Breast epithelium (tissue), 4 donors: ENCODE measurements at regions not wholly inside any gene's neighbourhood (a gene's known extent, or its start where the extent isn't known, plus 50 kb on each side); places are given as distances from the start of the nearest gene placed in this dataset.

Experiments
- DNase-seq, 2 donors: peaks; one replicate each; pipeline ENCODE4 v3.0.0-alpha.2; 2019; ENCODE audit warnings: low spot score in 2 of 2
- H3K27ac ChIP-seq, 2 donors: fragments of 200-600 bp; sonication (generic) in 1 of 2; one replicate each; pipeline ENCODE4 v1.5.1; 2016 to 2019; ENCODE audit warnings: mild to moderate bottlenecking in 1 of 2
- H3K27me3 ChIP-seq, 2 donors: fragments of 200-600 bp; sonication (generic) in 1 of 2; one replicate each; pipeline versions ENCODE4 v1.5.1 to v1.6.0; 2017 to 2019; ENCODE audit warnings: control low read depth in 1 of 2, mild to moderate bottlenecking in 1 of 2
- H3K36me3 ChIP-seq: fragments of 200-600 bp; one replicate; pipeline ENCODE4 v1.5.1; 2019
- H3K4me1 ChIP-seq, 2 donors: fragments of 200-600 bp; sonication (generic); one replicate each; pipeline ENCODE4 v1.5.1; 2016 to 2019; ENCODE audit warnings: control low read depth in 1 of 2
- H3K4me3 ChIP-seq, 3 donors: fragments of 200-600 bp; sonication (generic); 1 replicate in 2 of 3; 2 replicates in 1 of 3; pipeline ENCODE4 v1.5.1; 2016 to 2019; ENCODE audit warnings: mild to moderate bottlenecking in 3 of 3, moderate library complexity in 2 of 3
- H3K9me3 ChIP-seq, 2 donors: fragments of 200-600 bp; sonication (generic) in 1 of 2; one replicate each; pipeline ENCODE4 v1.5.1; 2016 to 2019; ENCODE audit warnings: control low read depth in 1 of 2
- POLR2A ChIP-seq: fragments of 450-650 bp; IDR thresholded peaks from one replicate; pipeline ENCODE4 v1.6.1; 2016; ENCODE audit warnings: antibody characterized with exemption, mild to moderate bottlenecking, moderate library complexity
- POLR2AphosphoS5 ChIP-seq, 3 donors: sonication (generic); formaldehyde crosslinking; IDR thresholded peaks; one replicate each; pipeline ENCODE4 v1.6.1; 2017; ENCODE audit warnings: antibody characterized with exemption in 3 of 3
- intact Hi-C: fragments of 100-400 bp; cut with DNase I; formaldehyde crosslinking; loops from one replicate; pipeline ENCODE4 v1.15.1; 2023; ENCODE audit warnings: low total_unique reads
- TF ChIP-seq, protein P1 (sequence below), 3 donors: fragments of 450-650 bp; IDR thresholded peaks; one replicate each; pipeline ENCODE4 v1.5.1; 2016 to 2017; ENCODE audit warnings: antibody characterized with exemption in 3 of 3, mild to moderate bottlenecking in 3 of 3, moderate library complexity in 3 of 3

GRCh38 chr4:100314057-100314456, 123.8 kb upstream of the DDIT4L start:
- no peaks in the 10 kb centered on the region for H3K4me1 ChIP-seq
- no peak overlapping the region for H3K27ac ChIP-seq
- TF ChIP-seq POLR2A (no peak), POLR2AphosphoS5 (IDR thresholded peaks at IDR 0.05) (no peak)
- TF ChIP-seq, protein P1, sequence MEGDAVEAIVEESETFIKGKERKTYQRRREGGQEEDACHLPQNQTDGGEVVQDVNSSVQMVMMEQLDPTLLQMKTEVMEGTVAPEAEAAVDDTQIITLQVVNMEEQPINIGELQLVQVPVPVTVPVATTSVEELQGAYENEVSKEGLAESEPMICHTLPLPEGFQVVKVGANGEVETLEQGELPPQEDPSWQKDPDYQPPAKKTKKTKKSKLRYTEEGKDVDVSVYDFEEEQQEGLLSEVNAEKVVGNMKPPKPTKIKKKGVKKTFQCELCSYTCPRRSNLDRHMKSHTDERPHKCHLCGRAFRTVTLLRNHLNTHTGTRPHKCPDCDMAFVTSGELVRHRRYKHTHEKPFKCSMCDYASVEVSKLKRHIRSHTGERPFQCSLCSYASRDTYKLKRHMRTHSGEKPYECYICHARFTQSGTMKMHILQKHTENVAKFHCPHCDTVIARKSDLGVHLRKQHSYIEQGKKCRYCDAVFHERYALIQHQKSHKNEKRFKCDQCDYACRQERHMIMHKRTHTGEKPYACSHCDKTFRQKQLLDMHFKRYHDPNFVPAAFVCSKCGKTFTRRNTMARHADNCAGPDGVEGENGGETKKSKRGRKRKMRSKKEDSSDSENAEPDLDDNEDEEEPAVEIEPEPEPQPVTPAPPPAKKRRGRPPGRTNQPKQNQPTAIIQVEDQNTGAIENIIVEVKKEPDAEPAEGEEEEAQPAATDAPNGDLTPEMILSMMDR (IDR thresholded peaks at IDR 0.05) = no peak
- H3K9me3 ChIP-seq = no peaks in the 10 kb centered on the region
- H3K27me3 ChIP-seq = no peaks in the 10 kb centered on the region
- no peaks in the 10 kb centered on the region for H3K36me3 ChIP-seq
- intact Hi-C loops = no loop called here
- no peak for DNase-seq
- H3K4me3 ChIP-seq = no peak overlapping the region

GRCh38 chr4:100312615-100313350, 122.5 kb upstream of the DDIT4L start:
- no peaks in the 10 kb centered on the region for H3K4me1 ChIP-seq
- DNase-seq = no peak
- no peaks in the 10 kb centered on the region for H3K36me3 ChIP-seq
- TF ChIP-seq POLR2A (no peak), POLR2AphosphoS5 (IDR thresholded peaks at IDR 0.05) (no peak)
- TF ChIP-seq, protein P1 (IDR thresholded peaks at IDR 0.05) = no peak
- H3K27me3 ChIP-seq = no peaks in the 10 kb centered on the region
- H3K27ac ChIP-seq = no peak overlapping the region
- H3K4me3 ChIP-seq = no peak overlapping the region
- intact Hi-C loops = no loop called here
- no peaks in the 10 kb centered on the region for H3K9me3 ChIP-seq

DNA sequence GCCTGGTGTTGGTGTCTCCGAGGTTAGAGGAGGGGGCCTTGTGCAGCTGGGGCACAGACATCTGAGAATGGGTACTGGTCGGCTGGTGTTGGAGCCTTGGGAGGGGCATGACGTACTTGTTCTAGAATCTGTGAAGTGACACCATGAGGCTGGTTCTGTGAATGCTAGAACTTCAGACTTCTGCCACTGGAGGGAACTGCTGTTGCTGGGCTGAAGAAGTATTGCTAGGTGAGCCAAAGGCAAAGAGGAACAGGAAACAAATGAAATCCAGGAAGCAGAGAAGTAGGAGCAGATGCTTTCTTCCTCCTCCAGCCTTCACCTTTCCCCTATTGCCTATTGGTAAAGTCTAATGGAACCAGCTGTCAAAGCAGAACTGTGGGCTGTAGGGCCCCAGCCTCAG, 120.9 kb upstream of the DDIT4L start:
- Histone ChIP-seq H3K27ac (no peak overlapping the region), H3K4me3 (no peak overlapping the region), H3K9me3 (no peaks in the 10 kb centered on the region), H3K36me3 (no peaks in the 10 kb centered on the region), H3K27me3 (no peaks in the 10 kb centered on the region), H3K4me1 (no peaks in the 10 kb centered on the region)
- intact Hi-C loops = no loop called here
- no peak for TF ChIP-seq POLR2A
- no peak for TF ChIP-seq POLR2AphosphoS5 (IDR thresholded peaks at IDR 0.05)
- TF ChIP-seq, protein P1 (IDR thresholded peaks at IDR 0.05) = no peak
- no peak for DNase-seq

- Histone ChIP-seq H3K9me3 (no peaks in the 10 kb centered on the region), H3K27ac (no peak overlapping the region), H3K4me1 (no peaks in the 10 kb centered on the region), H3K4me3 (no peak overlapping the region), H3K36me3 (no peaks in the 10 kb centered on the region), H3K27me3 (no peaks in the 10 kb centered on the region)
- TF ChIP-seq POLR2AphosphoS5 (IDR thresholded peaks at IDR 0.05) (no peak), POLR2A (no peak)
- TF ChIP-seq, protein P1 (IDR thresholded peaks at IDR 0.05) = no peak
- intact Hi-C loops = no loop called here
- DNase-seq = no peak
Measured at GRCh38 chr4:100306018-100306417, 115.8 kb upstream of the DDIT4L start.

DNA sequence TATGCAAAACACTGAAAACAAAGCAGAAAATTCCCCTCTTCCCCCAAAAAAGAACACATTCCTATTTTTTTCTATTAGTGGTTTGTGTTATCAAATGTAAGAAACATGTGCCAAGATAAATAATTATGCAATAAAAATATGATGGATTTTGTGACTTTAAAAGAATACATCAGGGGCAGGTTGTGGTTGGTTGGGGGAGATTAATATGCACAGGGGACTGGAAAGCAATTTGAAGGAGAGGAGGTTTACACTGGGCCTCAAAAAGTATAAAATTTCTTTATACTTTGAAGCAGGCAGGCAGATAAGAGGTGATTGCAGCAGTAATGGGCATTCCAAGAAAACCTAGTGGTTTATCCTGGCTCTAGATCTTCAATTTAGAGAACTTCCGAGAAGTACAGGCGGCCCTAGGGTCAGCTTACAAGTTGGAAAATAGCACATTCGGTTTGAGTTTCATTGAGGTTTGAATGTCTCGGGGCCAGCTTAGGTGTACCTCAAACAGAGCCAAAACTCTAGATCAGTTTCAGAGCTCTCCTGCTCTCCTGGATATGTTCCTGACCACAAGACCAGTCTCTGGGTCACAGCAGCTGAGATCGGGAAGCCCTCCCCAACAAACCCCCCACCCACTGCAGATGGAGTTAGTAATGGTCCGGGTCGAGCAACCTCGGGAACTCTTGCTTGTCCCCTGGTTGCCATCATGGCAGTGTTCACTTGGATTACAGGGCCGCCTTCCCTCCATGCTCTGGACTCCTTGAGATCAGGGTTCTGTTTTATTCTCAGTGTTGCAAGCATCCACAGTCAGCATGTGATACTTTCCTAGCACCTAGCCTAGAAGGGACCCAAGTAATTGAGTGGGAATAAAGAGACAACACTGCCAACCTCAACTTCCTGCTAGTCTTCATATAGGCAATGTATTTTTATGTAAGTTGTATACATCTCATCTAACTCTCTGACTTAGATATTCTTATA, 112.1 kb upstream of the DDIT4L start:
- Histone ChIP-seq H3K9me3 (no peaks in the 10 kb centered on the region), H3K27me3 (no peaks in the 10 kb centered on the region), H3K4me3 (no peak overlapping the region), H3K27ac (peak overlapping the region in 1 of 2 donors; percentile 8), H3K4me1 (no peaks in the 10 kb centered on the region), H3K36me3 (no peaks in the 10 kb centered on the region)
- TF ChIP-seq POLR2A = no peak
- TF ChIP-seq, protein P1 (IDR thresholded peaks at IDR 0.05) = no peak
- no peak for TF ChIP-seq POLR2AphosphoS5 (IDR thresholded peaks at IDR 0.05)
- intact Hi-C loops = loop anchor here (1.0 kb wide), 1 partner anchor 15 kb away; no protein-coding TSS in a partner anchor
- no peak for DNase-seq
